Testis (tissue), 2 donors: ENCODE measurements at regions not wholly inside any gene's neighbourhood (a gene's known extent, or its start where the extent isn't known, plus 50 kb on each side); places are given as distances from the start of the nearest gene placed in this dataset.

ENCODE experiments used
- POLR2A ChIP-seq: fragments of 450-650 bp; IDR thresholded peaks from one replicate; pipeline ENCODE4 v1.6.1; 2017; ENCODE audit warnings: antibody characterized with exemption, mild to moderate bottlenecking, moderate library complexity
- TF ChIP-seq, protein P1 (sequence below), 3 experiments: fragments of 450-650 bp in 2 of 3; fragments of 200-600 bp in 1 of 3; sonication (generic) in 1 of 3; IDR thresholded peaks; one replicate each; pipeline ENCODE4 v1.5.1; 2016 to 2019; ENCODE audit warnings: antibody characterized with exemption in 3 of 3, mild to moderate bottlenecking in 2 of 3, moderate library complexity in 1 of 3

DNA sequence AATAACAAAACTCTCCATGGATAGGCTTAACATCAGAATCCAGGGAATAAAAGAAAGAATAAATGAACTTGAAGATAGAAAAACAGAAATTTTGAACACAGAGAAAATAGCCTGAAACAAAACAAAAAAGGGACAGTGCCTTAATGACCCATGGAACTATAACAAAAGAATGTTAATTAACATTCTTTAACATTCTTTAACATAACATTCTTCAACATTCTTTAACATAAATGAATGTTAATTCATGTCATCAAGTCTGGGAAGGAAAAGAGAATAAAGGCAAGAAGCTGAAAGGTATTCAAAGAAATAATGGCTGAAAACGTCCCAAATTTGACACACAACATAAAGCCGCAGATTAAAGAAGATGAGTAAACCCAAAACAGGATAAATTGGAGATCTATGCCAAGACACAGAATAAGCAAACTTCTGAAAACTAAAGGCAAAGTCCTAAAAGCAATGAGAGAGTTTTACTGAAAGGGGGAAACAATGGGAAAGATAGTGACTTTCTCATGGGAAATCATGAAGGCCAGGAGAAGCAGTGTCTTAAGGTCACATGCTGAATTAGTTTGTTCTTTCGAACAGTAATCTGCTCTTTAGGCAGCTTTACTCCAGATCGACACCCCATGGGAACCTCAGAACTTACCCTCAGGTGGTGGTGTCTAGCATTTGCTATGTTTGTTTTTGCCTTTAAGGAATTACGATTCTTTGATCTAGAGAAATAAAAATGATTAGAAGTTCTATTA, 483.0 kb downstream of the KDM4C start:
- TF ChIP-seq, protein P1, sequence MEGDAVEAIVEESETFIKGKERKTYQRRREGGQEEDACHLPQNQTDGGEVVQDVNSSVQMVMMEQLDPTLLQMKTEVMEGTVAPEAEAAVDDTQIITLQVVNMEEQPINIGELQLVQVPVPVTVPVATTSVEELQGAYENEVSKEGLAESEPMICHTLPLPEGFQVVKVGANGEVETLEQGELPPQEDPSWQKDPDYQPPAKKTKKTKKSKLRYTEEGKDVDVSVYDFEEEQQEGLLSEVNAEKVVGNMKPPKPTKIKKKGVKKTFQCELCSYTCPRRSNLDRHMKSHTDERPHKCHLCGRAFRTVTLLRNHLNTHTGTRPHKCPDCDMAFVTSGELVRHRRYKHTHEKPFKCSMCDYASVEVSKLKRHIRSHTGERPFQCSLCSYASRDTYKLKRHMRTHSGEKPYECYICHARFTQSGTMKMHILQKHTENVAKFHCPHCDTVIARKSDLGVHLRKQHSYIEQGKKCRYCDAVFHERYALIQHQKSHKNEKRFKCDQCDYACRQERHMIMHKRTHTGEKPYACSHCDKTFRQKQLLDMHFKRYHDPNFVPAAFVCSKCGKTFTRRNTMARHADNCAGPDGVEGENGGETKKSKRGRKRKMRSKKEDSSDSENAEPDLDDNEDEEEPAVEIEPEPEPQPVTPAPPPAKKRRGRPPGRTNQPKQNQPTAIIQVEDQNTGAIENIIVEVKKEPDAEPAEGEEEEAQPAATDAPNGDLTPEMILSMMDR (IDR thresholded peaks at IDR 0.05) = no peak
- TF ChIP-seq POLR2A = no peak
